ENCODE measurements at regions not wholly inside any gene's neighbourhood (a gene's known extent, or its start where the extent isn't known, plus 50 kb on each side); places are given as distances from the start of the nearest gene placed in this dataset. TPM values are rescaled to one million over a fixed set of nuclear protein-coding genes. Genes with fewer than 3 reads are reported as not detected.

- no peaks in the 10 kb centered on the region for H4K20me1 ChIP-seq (ENCODE audit: insufficient read depth, low read depth, low read length)
- H3K4me1 ChIP-seq (ENCODE audit: low read length) = no peaks in the 10 kb centered on the region
- no peaks in the 10 kb centered on the region for H3K79me2 ChIP-seq (ENCODE audit: low read length)
- no peak overlapping the region for H3K9ac ChIP-seq (ENCODE audit: low read length)
- no peaks in the 10 kb centered on the region for H3K27me3 ChIP-seq (ENCODE audit: low read length)
- no peaks in the 10 kb centered on the region for H3K9me2 ChIP-seq (replicated peaks; ENCODE audit: insufficient read depth, low read length)
- H2AFZ ChIP-seq (ENCODE audit: low read length) = no peak overlapping the region
- no peaks in the 10 kb centered on the region for H3K9me3 ChIP-seq (ENCODE audit: low read length)
- H3K4me2 ChIP-seq (ENCODE audit: low read depth, low read length, poor library complexity, severe bottlenecking) = no peak overlapping the region
- H3K4me3 ChIP-seq (ENCODE audit: low read length) = no peak overlapping the region
- no peak for DNase-seq
- H3K27ac ChIP-seq (ENCODE audit: low read length) = no peak overlapping the region
- H3K36me3 ChIP-seq (ENCODE audit: insufficient read depth, low read length) = no peaks in the 10 kb centered on the region
These were observed 51.8 kb upstream of the SLCO4A1 start for GRCh38 chr20:62590309-62591121.

GRCh38 chr20:62591122-62591468 lies 51.2 kb upstream of the SLCO4A1 start:
- H3K4me2 ChIP-seq (ENCODE audit: low read depth, low read length, poor library complexity, severe bottlenecking) = no peak overlapping the region
- H3K4me1 ChIP-seq (ENCODE audit: low read length) = no peaks in the 10 kb centered on the region
- H3K79me2 ChIP-seq (ENCODE audit: low read length) = no peaks in the 10 kb centered on the region
- no peaks in the 10 kb centered on the region for H4K20me1 ChIP-seq (ENCODE audit: insufficient read depth, low read depth, low read length)
- H3K9me3 ChIP-seq (ENCODE audit: low read length) = no peaks in the 10 kb centered on the region
- H3K27ac ChIP-seq (ENCODE audit: low read length) = no peak overlapping the region
- no peak overlapping the region for H2AFZ ChIP-seq (ENCODE audit: low read length)
- H3K27me3 ChIP-seq (ENCODE audit: low read length) = no peaks in the 10 kb centered on the region
- no peak for DNase-seq
- H3K9me2 ChIP-seq (replicated peaks; ENCODE audit: insufficient read depth, low read length) = no peaks in the 10 kb centered on the region
- no peak overlapping the region for H3K9ac ChIP-seq (ENCODE audit: low read length)
- no peak overlapping the region for H3K4me3 ChIP-seq (ENCODE audit: low read length)
- H3K36me3 ChIP-seq (ENCODE audit: insufficient read depth, low read length) = no peaks in the 10 kb centered on the region

- Histone ChIP-seq H4K20me1 (ENCODE audit: insufficient read depth, low read depth, low read length) (no peaks in the 10 kb centered on the region), H3K9me2 (replicated peaks; ENCODE audit: insufficient read depth, low read length) (no peaks in the 10 kb centered on the region), H3K27ac (ENCODE audit: low read length) (no peak overlapping the region), H3K79me2 (ENCODE audit: low read length) (no peaks in the 10 kb centered on the region), H3K9me3 (ENCODE audit: low read length) (no peaks in the 10 kb centered on the region), H2AFZ (ENCODE audit: low read length) (no peak overlapping the region), H3K27me3 (ENCODE audit: low read length) (no peaks in the 10 kb centered on the region), H3K4me3 (ENCODE audit: low read length) (no peak overlapping the region), H3K9ac (ENCODE audit: low read length) (no peak overlapping the region), H3K4me2 (ENCODE audit: low read depth, low read length, poor library complexity, severe bottlenecking) (no peak overlapping the region), H3K36me3 (ENCODE audit: insufficient read depth, low read length) (no peaks in the 10 kb centered on the region), H3K4me1 (ENCODE audit: low read length) (no peaks in the 10 kb centered on the region)
- no peak for DNase-seq
These were observed 50.7 kb upstream of the SLCO4A1 start for GRCh38 chr20:62591591-62591990.

Small RNA genes in the stretch of these regions (small RNA-seq; reads per million reads assigned to genes)
- not detected for gene MIR1-1
